ENCODE measurements at regions not wholly inside any gene's neighbourhood (a gene's known extent, or its start where the extent isn't known, plus 50 kb on each side); places are given as distances from the start of the nearest gene placed in this dataset.

DNA sequence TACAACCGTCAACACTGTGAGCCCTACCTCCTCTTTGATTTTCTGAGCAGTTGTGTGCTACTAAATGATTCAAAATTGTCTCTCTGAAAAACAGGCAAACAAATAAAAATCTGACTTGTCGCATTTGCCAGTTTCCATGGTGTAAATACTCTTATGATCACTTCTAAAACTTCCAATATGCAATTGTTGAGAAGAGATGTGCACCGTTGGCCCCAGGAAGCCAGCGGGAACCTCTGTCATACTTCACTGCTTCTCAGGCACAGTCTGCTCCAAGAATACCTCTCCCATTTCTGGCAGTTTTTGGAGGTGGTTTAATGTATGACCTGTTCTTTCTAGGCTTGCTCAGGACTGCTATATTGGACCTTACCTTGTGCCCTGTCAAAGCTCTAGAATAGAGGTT, 196.0 kb upstream of the NCAM2 start:
- in situ Hi-C loops (cut with MboI; ENCODE audit: low sequenced_read_pairs, unreplicated experiment) = no loop called here
- DNase-seq (ENCODE audit: low spot score) = no peak

GRCh38 chr21:20802631-20803260, 195.5 kb upstream of the NCAM2 start:
- DNase-seq (ENCODE audit: low spot score) = no peak
- in situ Hi-C loops (cut with MboI; ENCODE audit: low sequenced_read_pairs, unreplicated experiment) = no loop called here

More for the DNA sequence above, 196.0 kb upstream of the NCAM2 start:
- no peak for TF ChIP-seq CTCF (IDR thresholded peaks at IDR 0.05; ENCODE audit: borderline replicate concordance, control extremely low read depth, extremely low read depth, insufficient read depth, missing control alignments)

GRCh38 chr21:20811702-20812101, 186.5 kb upstream of the NCAM2 start:
- in situ Hi-C loops (cut with MboI; ENCODE audit: low sequenced_read_pairs, unreplicated experiment) = no loop called here
- no peak for TF ChIP-seq CTCF (IDR thresholded peaks at IDR 0.05; ENCODE audit: borderline replicate concordance, control extremely low read depth, extremely low read depth, insufficient read depth, missing control alignments)
- DNase-seq (ENCODE audit: low spot score) = no peak

More at GRCh38 chr21:20802631-20803260, 195.5 kb upstream of the NCAM2 start:
- TF ChIP-seq CTCF (IDR thresholded peaks at IDR 0.05; ENCODE audit: borderline replicate concordance, control extremely low read depth, extremely low read depth, insufficient read depth, missing control alignments) = no peak

DNA sequence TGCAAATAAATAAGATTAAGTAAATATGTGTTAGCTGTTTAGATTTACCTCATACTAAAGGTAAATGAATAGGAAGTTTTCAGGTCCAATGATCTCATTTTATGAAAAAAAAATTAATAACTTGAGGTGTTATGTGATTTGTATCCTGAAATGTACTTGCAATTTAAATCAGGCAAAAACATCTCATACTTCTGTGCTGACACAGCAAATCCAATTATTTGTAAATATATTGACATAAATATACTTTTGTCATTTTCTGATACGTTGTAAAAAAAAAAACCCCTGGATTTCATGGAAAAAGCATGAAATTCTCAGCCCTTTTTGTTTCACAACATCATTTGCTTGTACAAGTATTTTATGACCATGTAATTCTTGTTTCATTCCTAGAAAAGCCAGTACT, 184.1 kb upstream of the NCAM2 start:
- TF ChIP-seq CTCF (IDR thresholded peaks at IDR 0.05; ENCODE audit: borderline replicate concordance, control extremely low read depth, extremely low read depth, insufficient read depth, missing control alignments) = no peak
- no peak for DNase-seq (ENCODE audit: low spot score)
- in situ Hi-C loops (cut with MboI; ENCODE audit: low sequenced_read_pairs, unreplicated experiment) = no loop called here

- in situ Hi-C loops (cut with MboI; ENCODE audit: low sequenced_read_pairs, unreplicated experiment) = no loop called here
- no peak for DNase-seq (ENCODE audit: low spot score)
- no peak for TF ChIP-seq CTCF (IDR thresholded peaks at IDR 0.05; ENCODE audit: borderline replicate concordance, control extremely low read depth, extremely low read depth, insufficient read depth, missing control alignments)
These were observed 175.5 kb upstream of the NCAM2 start for GRCh38 chr21:20822666-20823065.

DNA sequence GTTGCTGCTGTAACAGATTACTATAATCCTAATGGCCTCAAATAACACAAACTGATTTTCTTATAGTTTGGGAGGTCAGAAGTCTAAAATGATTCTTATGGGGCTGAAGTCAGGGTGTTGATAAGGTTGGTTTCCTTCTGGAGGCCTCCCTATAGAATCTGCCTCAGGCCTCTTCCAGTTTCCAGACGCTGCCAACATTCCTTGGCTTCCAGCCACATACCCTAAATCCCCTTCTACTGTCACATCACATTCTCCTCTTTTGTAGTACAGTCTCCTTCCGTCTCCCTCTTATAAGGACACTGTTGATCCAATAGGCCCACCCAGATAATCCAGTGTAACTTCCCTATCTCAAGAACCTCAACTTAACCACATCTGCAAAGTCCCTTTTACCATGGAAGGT, 145.3 kb upstream of the NCAM2 start:
- TF ChIP-seq CTCF (IDR thresholded peaks at IDR 0.05; ENCODE audit: borderline replicate concordance, control extremely low read depth, extremely low read depth, insufficient read depth, missing control alignments) = no peak
- in situ Hi-C loops (cut with MboI; ENCODE audit: low sequenced_read_pairs, unreplicated experiment) = no loop called here
- no peak for DNase-seq (ENCODE audit: low spot score)
